ENCODE measurements at regions not wholly inside any gene's neighbourhood (a gene's known extent, or its start where the extent isn't known, plus 50 kb on each side); places are given as distances from the start of the nearest gene placed in this dataset.

DNA sequence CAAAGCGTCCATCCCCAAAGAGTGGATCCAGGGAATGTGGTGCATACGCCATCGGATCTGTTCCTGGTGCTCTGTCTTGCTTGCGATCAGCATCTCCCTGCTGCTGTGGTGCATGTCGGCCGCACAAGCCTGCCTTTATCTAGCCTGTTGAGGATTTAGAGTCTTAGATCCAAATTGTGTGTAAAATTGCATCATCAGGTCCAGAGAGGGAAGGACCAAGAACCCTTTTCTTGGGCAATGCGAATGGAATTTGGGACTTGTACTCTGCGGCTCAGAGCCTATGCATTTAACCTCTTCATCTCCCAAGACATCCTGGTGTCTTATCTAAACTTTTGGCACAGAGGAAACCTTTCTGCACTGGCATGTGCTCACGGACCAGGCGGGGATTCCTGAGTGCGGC, 1238.7 kb downstream of the TBC1D22A start:
- DNase-seq (ENCODE audit: insufficient read length, low spot score) = no peak
- TF ChIP-seq PAX5 (IDR thresholded peaks at IDR 0.05; ENCODE audit: insufficient read depth, low read length, severe bottlenecking) (no peak), POU2F2 (IDR thresholded peaks at IDR 0.05; ENCODE audit: low read depth, low read length) (no peak), POLR2AphosphoS5 (IDR thresholded peaks at IDR 0.05; ENCODE audit: low read depth, low read length) (no peak), POLR2A (IDR thresholded peaks at IDR 0.05; ENCODE audit: low read depth, low read length) (no peak), TAF1 (IDR thresholded peaks at IDR 0.05; ENCODE audit: low read depth, low read length) (no peak), SPI1 (IDR thresholded peaks at IDR 0.05; ENCODE audit: low read depth, low read length) (no peak)
- no peak for FAIRE-seq

- DNase-seq (ENCODE audit: insufficient read length, low spot score) = no peak
- FAIRE-seq = no peak
- TF ChIP-seq SPI1 (IDR thresholded peaks at IDR 0.05; ENCODE audit: low read depth, low read length) = no peak
- no peak for TF ChIP-seq POLR2A (IDR thresholded peaks at IDR 0.05; ENCODE audit: low read depth, low read length)
- TF ChIP-seq PAX5 (IDR thresholded peaks at IDR 0.05; ENCODE audit: insufficient read depth, low read length, severe bottlenecking) = no peak
- no peak for TF ChIP-seq POU2F2 (IDR thresholded peaks at IDR 0.05; ENCODE audit: low read depth, low read length)
- no peak for TF ChIP-seq TAF1 (IDR thresholded peaks at IDR 0.05; ENCODE audit: low read depth, low read length)
- TF ChIP-seq POLR2AphosphoS5 (IDR thresholded peaks at IDR 0.05; ENCODE audit: low read depth, low read length) = no peak
These were observed 1235.2 kb downstream of the TBC1D22A start for GRCh38 chr22:47997612-47998011.

- TF ChIP-seq POLR2A (IDR thresholded peaks at IDR 0.05; ENCODE audit: low read depth, low read length) (no peak), PAX5 (IDR thresholded peaks at IDR 0.05; ENCODE audit: insufficient read depth, low read length, severe bottlenecking) (no peak), POU2F2 (IDR thresholded peaks at IDR 0.05; ENCODE audit: low read depth, low read length) (no peak), SPI1 (IDR thresholded peaks at IDR 0.05; ENCODE audit: low read depth, low read length) (no peak), POLR2AphosphoS5 (IDR thresholded peaks at IDR 0.05; ENCODE audit: low read depth, low read length) (no peak), TAF1 (IDR thresholded peaks at IDR 0.05; ENCODE audit: low read depth, low read length) (no peak)
- DNase-seq (ENCODE audit: insufficient read length, low spot score) = no peak
- FAIRE-seq = no peak
These were observed 1234.7 kb downstream of the TBC1D22A start for GRCh38 chr22:47997052-47997590.

DNA sequence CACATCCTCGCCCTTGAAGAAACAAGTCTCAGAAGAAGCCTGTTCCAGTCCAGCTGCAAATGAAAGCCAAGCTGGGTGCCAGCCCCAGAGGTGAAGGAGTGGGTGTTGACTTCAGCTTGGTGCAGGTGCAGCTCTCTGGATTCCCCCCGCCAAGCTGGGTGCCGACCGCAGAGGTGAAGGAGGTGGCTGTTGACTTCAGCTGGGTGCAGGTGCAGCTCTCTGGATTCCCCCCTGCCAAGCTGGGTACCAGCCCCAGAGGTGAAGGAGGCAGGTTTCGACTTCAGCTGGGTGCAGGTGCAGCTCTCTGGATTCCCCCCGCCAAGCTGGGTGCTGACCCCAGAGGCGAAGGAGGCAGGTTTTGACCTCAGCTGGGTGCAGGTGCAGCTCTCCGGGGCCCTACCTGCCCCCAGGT, 1234.0 kb downstream of the TBC1D22A start:
- no peak for DNase-seq (ENCODE audit: insufficient read length, low spot score)
- TF ChIP-seq POLR2A (IDR thresholded peaks at IDR 0.05; ENCODE audit: low read depth, low read length) (no peak), SPI1 (IDR thresholded peaks at IDR 0.05; ENCODE audit: low read depth, low read length) (no peak), POU2F2 (IDR thresholded peaks at IDR 0.05; ENCODE audit: low read depth, low read length) (no peak), TAF1 (IDR thresholded peaks at IDR 0.05; ENCODE audit: low read depth, low read length) (no peak), POLR2AphosphoS5 (IDR thresholded peaks at IDR 0.05; ENCODE audit: low read depth, low read length) (no peak), PAX5 (IDR thresholded peaks at IDR 0.05; ENCODE audit: insufficient read depth, low read length, severe bottlenecking) (no peak)
- no peak for FAIRE-seq

- DNase-seq (ENCODE audit: insufficient read length, low spot score) (no peak), FAIRE-seq (no peak)
These were observed 1233.3 kb downstream of the TBC1D22A start for GRCh38 chr22:47995718-47996117.

GRCh38 chr22:47995264-47995627, 1232.8 kb downstream of the TBC1D22A start:
- DNase-seq (ENCODE audit: insufficient read length, low spot score) (no peak), FAIRE-seq (no peak)
- TF ChIP-seq POU2F2 (IDR thresholded peaks at IDR 0.05; ENCODE audit: low read depth, low read length) (no peak), SPI1 (IDR thresholded peaks at IDR 0.05; ENCODE audit: low read depth, low read length) (no peak), PAX5 (IDR thresholded peaks at IDR 0.05; ENCODE audit: insufficient read depth, low read length, severe bottlenecking) (no peak), TAF1 (IDR thresholded peaks at IDR 0.05; ENCODE audit: low read depth, low read length) (no peak), POLR2A (IDR thresholded peaks at IDR 0.05; ENCODE audit: low read depth, low read length) (no peak), POLR2AphosphoS5 (IDR thresholded peaks at IDR 0.05; ENCODE audit: low read depth, low read length) (no peak)

More at GRCh38 chr22:47995718-47996117, 1233.3 kb downstream of the TBC1D22A start:
- TF ChIP-seq POLR2AphosphoS5 (IDR thresholded peaks at IDR 0.05; ENCODE audit: low read depth, low read length) (no peak), POU2F2 (IDR thresholded peaks at IDR 0.05; ENCODE audit: low read depth, low read length) (no peak), POLR2A (IDR thresholded peaks at IDR 0.05; ENCODE audit: low read depth, low read length) (no peak), PAX5 (IDR thresholded peaks at IDR 0.05; ENCODE audit: insufficient read depth, low read length, severe bottlenecking) (no peak), TAF1 (IDR thresholded peaks at IDR 0.05; ENCODE audit: low read depth, low read length) (no peak), SPI1 (IDR thresholded peaks at IDR 0.05; ENCODE audit: low read depth, low read length) (no peak)

- FAIRE-seq (no peak), DNase-seq (ENCODE audit: insufficient read length, low spot score) (no peak)
- TF ChIP-seq POLR2A (IDR thresholded peaks at IDR 0.05; ENCODE audit: low read depth, low read length) = no peak
- no peak for TF ChIP-seq POLR2AphosphoS5 (IDR thresholded peaks at IDR 0.05; ENCODE audit: low read depth, low read length)
- TF ChIP-seq TAF1 (IDR thresholded peaks at IDR 0.05; ENCODE audit: low read depth, low read length) = no peak
- no peak for TF ChIP-seq POU2F2 (IDR thresholded peaks at IDR 0.05; ENCODE audit: low read depth, low read length)
- no peak for TF ChIP-seq SPI1 (IDR thresholded peaks at IDR 0.05; ENCODE audit: low read depth, low read length)
- no peak for TF ChIP-seq PAX5 (IDR thresholded peaks at IDR 0.05; ENCODE audit: insufficient read depth, low read length, severe bottlenecking)
These were observed 1232.3 kb downstream of the TBC1D22A start for GRCh38 chr22:47994601-47995263.

GRCh38 chr22:47994045-47994444, 1231.6 kb downstream of the TBC1D22A start:
- FAIRE-seq (no peak), DNase-seq (ENCODE audit: insufficient read length, low spot score) (no peak)
- TF ChIP-seq SPI1 (IDR thresholded peaks at IDR 0.05; ENCODE audit: low read depth, low read length) (no peak), TAF1 (IDR thresholded peaks at IDR 0.05; ENCODE audit: low read depth, low read length) (no peak), POLR2AphosphoS5 (IDR thresholded peaks at IDR 0.05; ENCODE audit: low read depth, low read length) (no peak), POU2F2 (IDR thresholded peaks at IDR 0.05; ENCODE audit: low read depth, low read length) (no peak), POLR2A (IDR thresholded peaks at IDR 0.05; ENCODE audit: low read depth, low read length) (no peak), PAX5 (IDR thresholded peaks at IDR 0.05; ENCODE audit: insufficient read depth, low read length, severe bottlenecking) (no peak)

- no peak for DNase-seq (ENCODE audit: insufficient read length, low spot score)
- TF ChIP-seq POU2F2 (IDR thresholded peaks at IDR 0.05; ENCODE audit: low read depth, low read length) (no peak), TAF1 (IDR thresholded peaks at IDR 0.05; ENCODE audit: low read depth, low read length) (no peak), POLR2A (IDR thresholded peaks at IDR 0.05; ENCODE audit: low read depth, low read length) (no peak), SPI1 (IDR thresholded peaks at IDR 0.05; ENCODE audit: low read depth, low read length) (no peak), POLR2AphosphoS5 (IDR thresholded peaks at IDR 0.05; ENCODE audit: low read depth, low read length) (no peak), PAX5 (IDR thresholded peaks at IDR 0.05; ENCODE audit: insufficient read depth, low read length, severe bottlenecking) (no peak)
- FAIRE-seq = no peak
These were observed 1228.0 kb downstream of the TBC1D22A start for GRCh38 chr22:47990481-47990880.

Data from GM12891 (cell line).